ENCODE measurements at regions not wholly inside any gene's neighbourhood (a gene's known extent, or its start where the extent isn't known, plus 50 kb on each side); places are given as distances from the start of the nearest gene placed in this dataset.

DNA sequence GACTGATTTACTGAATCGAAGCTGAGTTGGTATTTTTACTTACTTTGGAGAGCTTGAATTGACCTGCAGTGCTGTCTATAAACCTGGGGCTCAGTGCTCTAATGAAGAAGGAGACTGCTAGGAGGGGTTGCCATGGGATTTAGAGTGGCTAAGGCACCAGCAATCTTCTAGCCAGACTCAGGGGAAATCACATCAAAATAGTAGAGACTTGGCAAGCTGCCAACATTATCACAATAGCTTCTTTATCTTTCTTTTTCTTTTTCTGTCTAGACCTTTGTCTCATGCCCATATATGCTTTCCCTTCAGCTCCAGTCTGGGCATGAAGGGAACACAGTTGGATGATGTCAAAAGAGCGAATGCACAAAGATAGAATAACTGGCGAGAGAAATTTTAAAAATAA, 301.1 kb upstream of the DPYD start:
- no peak overlapping the region for H3K4me3 ChIP-seq (replicated peaks; ENCODE audit: insufficient read depth, low read length)
- H3K27me3 ChIP-seq (ENCODE audit: insufficient read depth, poor library complexity, severe bottlenecking): no peaks in the 10 kb centered on the region
- DNase-seq (ENCODE audit: low read depth in 1 of 2, low spot score in 1 of 2): no peak
- no peak for TF ChIP-seq GABPA (IDR thresholded peaks at IDR 0.05; ENCODE audit: low read depth)
- no peak for TF ChIP-seq SPI1 (IDR thresholded peaks at IDR 0.05; ENCODE audit: borderline replicate concordance, low read depth)
- TF ChIP-seq, protein P1, sequence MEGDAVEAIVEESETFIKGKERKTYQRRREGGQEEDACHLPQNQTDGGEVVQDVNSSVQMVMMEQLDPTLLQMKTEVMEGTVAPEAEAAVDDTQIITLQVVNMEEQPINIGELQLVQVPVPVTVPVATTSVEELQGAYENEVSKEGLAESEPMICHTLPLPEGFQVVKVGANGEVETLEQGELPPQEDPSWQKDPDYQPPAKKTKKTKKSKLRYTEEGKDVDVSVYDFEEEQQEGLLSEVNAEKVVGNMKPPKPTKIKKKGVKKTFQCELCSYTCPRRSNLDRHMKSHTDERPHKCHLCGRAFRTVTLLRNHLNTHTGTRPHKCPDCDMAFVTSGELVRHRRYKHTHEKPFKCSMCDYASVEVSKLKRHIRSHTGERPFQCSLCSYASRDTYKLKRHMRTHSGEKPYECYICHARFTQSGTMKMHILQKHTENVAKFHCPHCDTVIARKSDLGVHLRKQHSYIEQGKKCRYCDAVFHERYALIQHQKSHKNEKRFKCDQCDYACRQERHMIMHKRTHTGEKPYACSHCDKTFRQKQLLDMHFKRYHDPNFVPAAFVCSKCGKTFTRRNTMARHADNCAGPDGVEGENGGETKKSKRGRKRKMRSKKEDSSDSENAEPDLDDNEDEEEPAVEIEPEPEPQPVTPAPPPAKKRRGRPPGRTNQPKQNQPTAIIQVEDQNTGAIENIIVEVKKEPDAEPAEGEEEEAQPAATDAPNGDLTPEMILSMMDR (IDR thresholded peaks at IDR 0.05; ENCODE audit: insufficient read depth, low read length): no peak
- TF ChIP-seq, protein P2, sequence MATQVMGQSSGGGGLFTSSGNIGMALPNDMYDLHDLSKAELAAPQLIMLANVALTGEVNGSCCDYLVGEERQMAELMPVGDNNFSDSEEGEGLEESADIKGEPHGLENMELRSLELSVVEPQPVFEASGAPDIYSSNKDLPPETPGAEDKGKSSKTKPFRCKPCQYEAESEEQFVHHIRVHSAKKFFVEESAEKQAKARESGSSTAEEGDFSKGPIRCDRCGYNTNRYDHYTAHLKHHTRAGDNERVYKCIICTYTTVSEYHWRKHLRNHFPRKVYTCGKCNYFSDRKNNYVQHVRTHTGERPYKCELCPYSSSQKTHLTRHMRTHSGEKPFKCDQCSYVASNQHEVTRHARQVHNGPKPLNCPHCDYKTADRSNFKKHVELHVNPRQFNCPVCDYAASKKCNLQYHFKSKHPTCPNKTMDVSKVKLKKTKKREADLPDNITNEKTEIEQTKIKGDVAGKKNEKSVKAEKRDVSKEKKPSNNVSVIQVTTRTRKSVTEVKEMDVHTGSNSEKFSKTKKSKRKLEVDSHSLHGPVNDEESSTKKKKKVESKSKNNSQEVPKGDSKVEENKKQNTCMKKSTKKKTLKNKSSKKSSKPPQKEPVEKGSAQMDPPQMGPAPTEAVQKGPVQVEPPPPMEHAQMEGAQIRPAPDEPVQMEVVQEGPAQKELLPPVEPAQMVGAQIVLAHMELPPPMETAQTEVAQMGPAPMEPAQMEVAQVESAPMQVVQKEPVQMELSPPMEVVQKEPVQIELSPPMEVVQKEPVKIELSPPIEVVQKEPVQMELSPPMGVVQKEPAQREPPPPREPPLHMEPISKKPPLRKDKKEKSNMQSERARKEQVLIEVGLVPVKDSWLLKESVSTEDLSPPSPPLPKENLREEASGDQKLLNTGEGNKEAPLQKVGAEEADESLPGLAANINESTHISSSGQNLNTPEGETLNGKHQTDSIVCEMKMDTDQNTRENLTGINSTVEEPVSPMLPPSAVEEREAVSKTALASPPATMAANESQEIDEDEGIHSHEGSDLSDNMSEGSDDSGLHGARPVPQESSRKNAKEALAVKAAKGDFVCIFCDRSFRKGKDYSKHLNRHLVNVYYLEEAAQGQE (IDR thresholded peaks at IDR 0.05; ENCODE audit: insufficient replicate concordance, low read depth): no peak
- TF ChIP-seq POLR2AphosphoS5 (IDR thresholded peaks at IDR 0.05; ENCODE audit: low read depth): no peak
- no peak overlapping the region for H3K27ac ChIP-seq (replicated peaks)

DNA sequence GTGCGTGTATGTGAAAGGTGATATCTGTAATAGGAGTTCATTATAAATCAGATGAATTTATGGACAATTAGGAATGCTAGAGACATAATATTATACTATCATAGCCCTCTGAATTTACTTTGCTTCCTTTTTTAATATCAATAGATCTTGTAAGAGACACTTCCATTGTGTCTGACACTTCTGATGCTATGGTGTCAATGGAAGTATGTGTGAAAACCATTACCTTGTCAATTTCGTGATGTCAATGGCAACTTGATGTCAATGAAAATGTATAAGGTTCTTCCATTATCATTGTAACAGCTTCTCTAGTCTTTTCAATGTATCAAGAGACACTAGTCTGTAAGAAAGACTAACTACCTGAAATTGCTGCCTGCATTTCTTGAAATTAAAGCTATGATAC, 296.8 kb upstream of the DPYD start:
- no peak for DNase-seq (ENCODE audit: low read depth in 1 of 2, low spot score in 1 of 2)
- Histone ChIP-seq H3K27me3 (ENCODE audit: insufficient read depth, poor library complexity, severe bottlenecking) (no peaks in the 10 kb centered on the region), H3K4me3 (replicated peaks; ENCODE audit: insufficient read depth, low read length) (no peak overlapping the region), H3K27ac (replicated peaks) (no peak overlapping the region)
- TF ChIP-seq POLR2AphosphoS5 (IDR thresholded peaks at IDR 0.05; ENCODE audit: low read depth) (no peak), GABPA (IDR thresholded peaks at IDR 0.05; ENCODE audit: low read depth) (no peak), SPI1 (IDR thresholded peaks at IDR 0.05; ENCODE audit: borderline replicate concordance, low read depth) (no peak)
- TF ChIP-seq, protein P2 (IDR thresholded peaks at IDR 0.05; ENCODE audit: insufficient replicate concordance, low read depth): no peak
- TF ChIP-seq, protein P1 (IDR thresholded peaks at IDR 0.05; ENCODE audit: insufficient read depth, low read length): no peak

DNA sequence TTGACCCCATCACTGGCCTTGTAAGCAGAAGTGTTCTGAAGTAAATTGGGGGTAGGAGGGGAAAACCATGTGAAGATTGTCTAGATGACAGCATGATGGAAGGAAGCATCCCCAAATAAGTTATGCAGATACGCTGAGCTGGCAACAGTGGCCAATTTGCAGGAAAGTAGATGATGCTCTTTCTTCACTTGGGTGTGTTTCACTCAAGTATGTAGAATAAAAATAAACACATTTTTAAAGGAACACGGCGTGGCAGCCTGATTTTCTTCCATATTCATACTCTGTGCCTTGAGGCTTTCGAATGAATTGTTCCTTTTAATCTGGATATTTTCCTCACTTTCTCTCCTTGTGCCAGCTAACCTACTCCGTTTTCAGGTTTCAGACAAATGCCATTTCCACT, 295.5 kb upstream of the DPYD start:
- Histone ChIP-seq H3K27ac (replicated peaks) (no peak overlapping the region), H3K4me3 (replicated peaks; ENCODE audit: insufficient read depth, low read length) (no peak overlapping the region), H3K27me3 (ENCODE audit: insufficient read depth, poor library complexity, severe bottlenecking) (no peaks in the 10 kb centered on the region)
- TF ChIP-seq SPI1 (IDR thresholded peaks at IDR 0.05; ENCODE audit: borderline replicate concordance, low read depth) (no peak), POLR2AphosphoS5 (IDR thresholded peaks at IDR 0.05; ENCODE audit: low read depth) (no peak), GABPA (IDR thresholded peaks at IDR 0.05; ENCODE audit: low read depth) (no peak)
- TF ChIP-seq, protein P1 (IDR thresholded peaks at IDR 0.05; ENCODE audit: insufficient read depth, low read length): no peak
- TF ChIP-seq, protein P2 (IDR thresholded peaks at IDR 0.05; ENCODE audit: insufficient replicate concordance, low read depth): no peak
- no peak for DNase-seq (ENCODE audit: low read depth in 1 of 2, low spot score in 1 of 2)
